ENCODE measurements at regions not wholly inside any gene's neighbourhood (a gene's known extent, or its start where the extent isn't known, plus 50 kb on each side); places are given as distances from the start of the nearest gene placed in this dataset.

- no peak overlapping the region for H3K4me2 ChIP-seq (ENCODE audit: low read length)
- H4K20me1 ChIP-seq (ENCODE audit: low read length), result no peaks in the 10 kb centered on the region
- no peaks in the 10 kb centered on the region for H3K36me3 ChIP-seq (ENCODE audit: low read depth, low read length)
- no peaks in the 10 kb centered on the region for H3F3A ChIP-seq (ENCODE audit: low read length, unreplicated experiment)
- H3K9me2 ChIP-seq (replicated peaks; ENCODE audit: low read length), result no peaks in the 10 kb centered on the region
- BruUV-seq (replicated peaks), result no TSS peak
- ChIA-PET CTCF (no interaction called here), POLR2A (ENCODE audit: unreplicated experiment) (no interaction called here)
- no peak overlapping the region for H3K9ac ChIP-seq (ENCODE audit: low read length)
- no peak for TF ChIP-seq EZH2 (IDR thresholded peaks at IDR 0.05; ENCODE audit: low read length, unreplicated experiment)
- no peak for TF ChIP-seq CTCF (conservative IDR thresholded peaks at IDR 0.05; ENCODE audit: low read depth, low read length)
- TF ChIP-seq EZH2phosphoT487 (IDR thresholded peaks at IDR 0.05; ENCODE audit: borderline replicate concordance, low read length), result no peak
- ATAC-seq (no peak), DNase-seq (no peak)
- H3K79me2 ChIP-seq (ENCODE audit: low read length), result no peaks in the 10 kb centered on the region
- no peak overlapping the region for H3K4me3 ChIP-seq (ENCODE audit: low read length)
- H3K4me1 ChIP-seq (ENCODE audit: insufficient read depth, low read length), result no peaks in the 10 kb centered on the region
- peaks cover 9% of the 10 kb centered on the region for H3K27me3 ChIP-seq (ENCODE audit: low read length)
- no peaks in the 10 kb centered on the region for H3K9me3 ChIP-seq (ENCODE audit: low read length)
- no peak overlapping the region for H2AFZ ChIP-seq (ENCODE audit: low read length)
- no peak overlapping the region for H3K27ac ChIP-seq (ENCODE audit: low read length)
- intact Hi-C loops (cut with micrococcal nuclease), result no loop called here
Measured at GRCh38 chr1:58262702-58263101, 283.8 kb downstream of the OMA1 start.

GRCh38 chr1:58258082-58258481 lies 288.4 kb downstream of the OMA1 start:
- H3K27me3 ChIP-seq (ENCODE audit: low read length), result peaks cover 9% of the 10 kb centered on the region
- no peaks in the 10 kb centered on the region for H3F3A ChIP-seq (ENCODE audit: low read length, unreplicated experiment)
- H3K36me3 ChIP-seq (ENCODE audit: low read depth, low read length), result no peaks in the 10 kb centered on the region
- intact Hi-C loops (cut with micrococcal nuclease), result no loop called here
- ATAC-seq (no peak), DNase-seq (no peak)
- no TSS peak for BruUV-seq (replicated peaks)
- TF ChIP-seq EZH2phosphoT487 (IDR thresholded peaks at IDR 0.05; ENCODE audit: borderline replicate concordance, low read length), result no peak
- no peak for TF ChIP-seq CTCF (conservative IDR thresholded peaks at IDR 0.05; ENCODE audit: low read depth, low read length)
- no peak for TF ChIP-seq EZH2 (IDR thresholded peaks at IDR 0.05; ENCODE audit: low read length, unreplicated experiment)
- H3K27ac ChIP-seq (ENCODE audit: low read length), result no peak overlapping the region
- H3K4me1 ChIP-seq (ENCODE audit: insufficient read depth, low read length), result no peaks in the 10 kb centered on the region
- no peak overlapping the region for H2AFZ ChIP-seq (ENCODE audit: low read length)
- H3K4me2 ChIP-seq (ENCODE audit: low read length), result no peak overlapping the region
- no peak overlapping the region for H3K9ac ChIP-seq (ENCODE audit: low read length)
- H4K20me1 ChIP-seq (ENCODE audit: low read length), result no peaks in the 10 kb centered on the region
- no peaks in the 10 kb centered on the region for H3K9me2 ChIP-seq (replicated peaks; ENCODE audit: low read length)
- POLR2A ChIA-PET (ENCODE audit: unreplicated experiment), result no interaction called here
- CTCF ChIA-PET, result no interaction called here
- no peak overlapping the region for H3K4me3 ChIP-seq (ENCODE audit: low read length)
- no peaks in the 10 kb centered on the region for H3K79me2 ChIP-seq (ENCODE audit: low read length)
- H3K9me3 ChIP-seq (ENCODE audit: low read length), result no peaks in the 10 kb centered on the region

DNA sequence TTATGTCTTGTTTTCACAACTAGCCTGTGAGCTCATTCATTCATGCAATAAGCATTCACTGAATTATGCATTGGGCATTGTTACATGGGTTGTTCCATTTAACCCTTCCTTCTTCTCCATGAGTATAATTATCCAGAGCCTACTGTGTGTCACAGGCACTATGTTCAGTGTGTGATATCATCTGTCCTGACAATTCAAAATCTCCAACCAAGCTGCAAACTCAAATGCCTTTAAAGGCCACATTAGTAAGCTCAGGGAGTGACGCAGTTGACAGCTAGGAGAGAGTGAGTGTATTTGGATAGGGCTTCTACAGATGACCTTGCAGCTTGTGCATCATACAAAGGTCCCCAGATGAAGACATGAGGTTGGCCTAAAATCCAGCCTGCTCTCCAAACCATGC lies 289.5 kb downstream of the OMA1 start:
- Histone ChIP-seq H3K4me2 (ENCODE audit: low read length) (no peak overlapping the region), H3K4me3 (ENCODE audit: low read length) (no peak overlapping the region), H3K9ac (ENCODE audit: low read length) (no peak overlapping the region), H3K9me2 (replicated peaks; ENCODE audit: low read length) (no peaks in the 10 kb centered on the region), H3K27me3 (ENCODE audit: low read length) (peaks cover 9% of the 10 kb centered on the region), H4K20me1 (ENCODE audit: low read length) (no peaks in the 10 kb centered on the region), H3K9me3 (ENCODE audit: low read length) (no peaks in the 10 kb centered on the region), H2AFZ (ENCODE audit: low read length) (no peak overlapping the region), H3K36me3 (ENCODE audit: low read depth, low read length) (no peaks in the 10 kb centered on the region), H3F3A (ENCODE audit: low read length, unreplicated experiment) (no peaks in the 10 kb centered on the region), H3K79me2 (ENCODE audit: low read length) (no peaks in the 10 kb centered on the region), H3K27ac (ENCODE audit: low read length) (no peak overlapping the region), H3K4me1 (ENCODE audit: insufficient read depth, low read length) (no peaks in the 10 kb centered on the region)
- CTCF ChIA-PET, result no interaction called here
- intact Hi-C loops (cut with micrococcal nuclease), result no loop called here
- DNase-seq (no peak), ATAC-seq (no peak)
- TF ChIP-seq EZH2 (IDR thresholded peaks at IDR 0.05; ENCODE audit: low read length, unreplicated experiment) (no peak), EZH2phosphoT487 (IDR thresholded peaks at IDR 0.05; ENCODE audit: borderline replicate concordance, low read length) (no peak), CTCF (conservative IDR thresholded peaks at IDR 0.05; ENCODE audit: low read depth, low read length) (no peak)
- BruUV-seq (replicated peaks), result no TSS peak
- POLR2A ChIA-PET (ENCODE audit: unreplicated experiment), result no interaction called here

Measured in PC-3 (cell line).